HPDE6-E6E7 (cell line): ENCODE measurements at regions not wholly inside any gene's neighbourhood (a gene's known extent, or its start where the extent isn't known, plus 50 kb on each side); places are given as distances from the start of the nearest gene placed in this dataset.
"Not testable (repeated sequence)": the region's sequence is repeated elsewhere in the genome, so short reads cannot be mapped to it uniquely, and the experiment has no call there.

Experiments
- DNase-seq: peaks from one replicate; pipeline ENCODE4 v3.0.0; 2011; ENCODE audit warnings: missing footprints; ENCODE audit errors: extremely low spot score

DNA sequence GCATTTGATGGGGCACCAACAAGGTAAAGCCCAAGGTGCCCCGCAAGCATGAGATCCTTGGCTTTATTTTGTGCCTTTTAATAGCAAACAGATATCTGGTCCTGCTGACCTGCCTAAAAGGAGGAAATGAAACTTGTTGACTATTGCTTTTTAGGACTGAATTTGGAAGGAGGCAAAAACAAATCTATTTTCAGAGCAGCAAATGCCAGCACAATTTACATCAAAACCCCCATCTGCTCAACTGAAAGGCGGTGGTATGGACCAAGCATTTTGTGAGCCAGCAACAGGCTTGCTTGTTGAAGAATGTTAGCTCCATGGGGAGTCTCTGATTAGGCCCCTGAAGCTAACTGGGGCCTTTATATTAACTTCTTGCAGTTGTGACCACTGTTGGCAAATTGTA is 192.6 kb upstream of the E2F8 start:
- no peak for DNase-seq

DNA sequence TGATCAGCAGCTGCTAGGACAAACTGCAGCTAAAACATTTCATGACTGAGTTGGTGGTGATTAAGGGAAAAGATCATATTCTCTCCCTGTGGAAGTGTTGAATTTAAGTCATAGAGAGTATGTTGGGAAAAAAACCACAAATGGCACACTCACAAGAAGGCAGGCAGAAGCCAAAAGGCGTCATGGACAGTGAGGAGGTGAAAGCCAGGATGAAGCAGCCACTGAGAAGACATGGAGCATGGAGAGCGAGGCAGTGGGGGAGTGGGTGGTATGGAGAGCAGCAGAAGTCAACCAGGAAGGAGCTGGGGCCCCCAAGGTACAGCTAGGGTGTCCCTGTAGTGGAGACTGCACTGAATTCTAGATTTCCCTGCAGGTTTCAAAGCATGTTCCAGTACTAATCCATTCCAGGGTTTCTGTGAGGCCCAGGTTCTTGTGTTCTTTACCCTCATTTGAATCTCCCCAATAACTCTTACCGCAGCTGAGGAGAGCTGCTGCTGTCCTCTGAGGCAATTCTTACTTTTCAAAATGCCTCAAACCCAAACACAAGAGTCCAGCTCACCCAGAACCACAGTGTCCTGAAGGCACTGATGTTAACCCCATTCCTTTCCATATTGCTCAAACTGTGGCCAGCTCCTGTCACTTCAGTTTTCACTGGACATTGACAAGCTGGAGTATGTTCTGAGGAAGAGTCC is 191.8 kb upstream of the E2F8 start:
- no peak for DNase-seq

DNA sequence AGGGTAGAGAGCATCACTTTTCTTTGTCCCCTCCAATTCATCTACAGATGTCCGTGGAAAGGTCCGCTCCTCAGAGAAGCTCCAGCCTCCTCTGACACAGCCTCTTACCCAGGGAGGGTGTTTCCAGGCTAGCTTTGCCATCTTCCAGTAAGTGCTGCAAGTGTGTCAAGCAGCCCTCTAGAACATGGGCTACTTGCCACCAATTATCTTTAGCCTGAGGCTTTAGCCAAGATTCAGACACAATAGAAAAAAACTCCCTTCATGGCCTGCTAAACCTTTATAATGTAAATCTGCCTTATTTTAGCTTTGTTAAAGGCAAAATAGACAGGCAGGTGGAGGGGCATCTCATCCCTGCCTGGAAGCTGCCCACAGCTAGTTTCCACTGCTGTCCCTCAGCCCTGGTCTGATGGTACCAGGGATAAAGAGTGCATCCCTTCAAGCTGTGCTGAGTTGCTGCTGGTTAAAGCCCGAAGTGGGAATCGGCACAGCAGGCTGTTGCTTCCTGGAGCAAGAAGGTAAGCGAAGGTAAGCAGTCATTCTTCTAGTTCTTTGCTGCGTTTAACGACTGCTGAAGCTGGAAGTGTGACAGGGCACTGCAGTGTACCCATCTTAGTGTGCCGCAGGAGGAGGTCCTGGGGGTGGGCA is 190.1 kb upstream of the E2F8 start:
- DNase-seq = no peak

GRCh38 chr11:19430346-19430745 is 189.6 kb upstream of the E2F8 start:
- no peak for DNase-seq

DNA sequence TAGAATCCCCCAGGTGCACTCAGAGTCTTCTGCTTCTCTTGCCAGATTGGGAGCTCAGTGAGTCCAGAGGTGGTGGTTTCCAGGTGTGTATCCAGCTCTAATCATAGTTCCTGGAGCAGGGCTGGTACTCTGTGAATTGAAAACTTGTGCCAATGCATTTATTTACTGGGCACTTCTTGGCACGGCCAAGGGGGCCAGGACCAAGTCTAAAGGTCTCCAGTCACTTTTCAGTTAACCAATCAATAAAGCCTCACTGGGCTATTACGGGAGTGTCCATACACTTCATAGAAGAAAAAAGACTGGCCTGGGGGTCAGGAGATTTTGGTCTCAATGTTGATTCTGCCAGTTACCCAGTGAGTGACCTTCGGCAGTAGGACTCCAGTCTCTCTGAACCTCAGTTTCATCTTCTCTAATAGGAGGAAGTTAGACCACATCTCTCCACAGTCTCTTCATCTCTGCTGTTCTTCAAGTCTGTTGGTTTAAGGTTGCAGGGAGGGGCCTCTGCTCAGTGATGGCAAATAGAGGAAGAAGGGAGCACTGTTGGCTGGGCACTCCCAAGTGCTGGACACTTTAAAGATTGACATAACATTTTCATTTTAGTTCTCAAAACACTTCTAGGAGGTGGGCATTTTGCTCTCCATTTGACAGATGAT is 188.5 kb upstream of the E2F8 start:
- DNase-seq = no peak

- no peak for DNase-seq
Observed at GRCh38 chr11:19428206-19429002, 187.7 kb upstream of the E2F8 start.

- DNase-seq = no peak
Observed at GRCh38 chr11:19426756-19427403, 186.1 kb upstream of the E2F8 start.

DNA sequence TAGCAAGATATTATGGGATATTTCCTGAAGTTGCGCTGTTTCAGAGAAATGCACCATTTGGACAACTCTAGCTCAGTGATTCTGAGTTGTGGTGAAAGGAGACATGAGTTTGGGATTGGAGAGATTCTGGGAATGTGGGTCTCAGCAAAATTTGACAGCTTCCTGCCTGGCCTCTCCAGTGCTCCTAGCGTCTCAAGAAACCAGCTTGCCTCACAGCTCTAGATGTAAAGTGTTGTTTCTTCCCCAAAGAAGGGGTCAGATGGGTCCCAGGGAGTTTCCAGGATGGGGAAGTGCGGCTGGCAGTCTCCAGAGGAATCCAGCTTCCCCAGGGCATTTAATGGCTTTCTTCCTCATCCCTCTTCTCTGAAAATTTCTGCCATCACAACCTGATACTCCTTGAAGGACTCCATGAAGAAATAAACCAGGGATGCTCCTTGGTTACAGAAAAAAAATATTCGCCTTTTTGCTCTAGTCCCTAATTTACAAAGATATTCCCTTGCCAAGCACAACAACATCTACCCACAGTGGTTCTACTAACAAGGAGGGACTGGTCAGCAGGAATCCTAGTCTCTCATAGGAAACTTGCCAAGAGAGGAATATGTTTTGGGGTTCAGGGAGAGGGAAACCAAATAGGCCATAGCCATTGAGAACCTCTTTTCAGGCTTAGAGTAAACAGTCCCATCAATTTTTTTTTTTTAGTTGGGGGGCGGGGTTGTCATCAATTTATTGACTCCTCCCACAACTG is 185.4 kb upstream of the E2F8 start:
- DNase-seq = no peak

- DNase-seq = no peak
Observed at GRCh38 chr11:19422276-19422675, 181.5 kb upstream of the E2F8 start.

DNA sequence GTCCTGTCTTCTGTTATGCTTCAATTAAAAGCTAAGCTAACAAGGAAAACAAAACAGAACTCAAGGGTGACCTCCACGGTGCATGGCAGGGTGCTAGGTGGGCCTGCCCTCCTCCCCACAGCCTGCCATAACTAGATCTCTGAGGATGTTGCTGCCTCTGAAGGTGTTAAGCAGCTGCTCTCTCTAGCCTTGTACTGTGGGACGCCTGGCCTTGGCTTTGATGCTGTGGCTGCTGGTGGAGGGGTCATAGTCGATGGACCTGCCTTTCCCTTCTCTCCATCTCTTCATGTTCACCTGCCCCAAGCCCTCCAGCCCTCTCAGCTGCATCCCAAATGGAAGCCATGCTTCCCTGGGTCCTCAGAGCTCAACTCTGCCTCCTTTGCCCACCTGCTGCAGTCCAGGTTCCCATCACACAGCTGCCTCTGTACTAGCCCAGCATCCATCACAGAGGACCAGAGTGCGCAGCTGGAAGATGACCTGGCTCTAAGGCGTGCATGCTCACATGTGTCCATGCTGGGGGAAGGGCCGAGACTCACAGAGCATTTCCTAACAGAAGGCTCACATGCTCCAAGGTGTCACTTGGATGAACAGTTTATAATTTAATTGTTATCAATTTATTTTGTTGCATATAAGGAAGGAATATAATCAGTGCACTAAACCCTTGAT is 180.3 kb upstream of the E2F8 start:
- DNase-seq = no peak

GRCh38 chr11:19419808-19420207 is 179.1 kb upstream of the E2F8 start:
- peak; percentile 57 for DNase-seq

DNA sequence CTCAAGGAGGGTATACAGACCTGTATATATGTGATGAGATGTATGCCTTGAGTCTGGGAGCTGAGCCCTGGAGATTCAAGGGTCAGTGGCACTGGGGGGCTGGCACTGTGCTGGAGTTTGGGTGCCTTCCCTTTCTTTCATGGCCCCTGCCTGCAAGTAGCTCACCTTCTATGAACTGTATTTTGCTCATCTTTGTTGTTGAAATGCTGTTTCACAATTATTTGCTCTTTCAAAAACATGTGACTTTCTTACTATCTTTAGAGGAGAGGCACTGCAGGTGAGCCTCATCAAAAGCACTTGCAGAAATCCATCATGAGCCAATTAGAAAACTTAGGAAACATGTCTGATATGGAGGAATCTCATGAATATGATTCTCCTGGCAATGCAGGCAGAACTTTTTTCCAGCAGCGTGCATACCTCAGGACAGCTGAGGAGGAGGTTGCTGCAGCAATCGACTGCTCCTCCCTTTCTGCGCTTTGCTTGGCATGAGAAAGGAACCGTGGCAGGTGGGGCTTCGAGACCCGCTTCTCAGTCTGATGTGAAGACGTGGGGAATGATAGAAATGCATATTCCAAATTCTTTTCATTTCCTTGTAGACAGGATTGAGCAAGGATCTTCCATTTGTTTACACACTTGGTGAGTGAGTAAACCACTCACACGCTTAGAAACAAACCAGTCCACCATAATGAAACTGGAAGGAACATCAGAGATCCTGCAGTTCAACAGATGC is 178.4 kb upstream of the E2F8 start:
- DNase-seq = no peak

GRCh38 chr11:19418221-19418620 is 177.5 kb upstream of the E2F8 start:
- DNase-seq = no peak

- not testable (repeated sequence) for DNase-seq
Observed at GRCh38 chr11:19412070-19412469, 171.3 kb upstream of the E2F8 start.

DNA sequence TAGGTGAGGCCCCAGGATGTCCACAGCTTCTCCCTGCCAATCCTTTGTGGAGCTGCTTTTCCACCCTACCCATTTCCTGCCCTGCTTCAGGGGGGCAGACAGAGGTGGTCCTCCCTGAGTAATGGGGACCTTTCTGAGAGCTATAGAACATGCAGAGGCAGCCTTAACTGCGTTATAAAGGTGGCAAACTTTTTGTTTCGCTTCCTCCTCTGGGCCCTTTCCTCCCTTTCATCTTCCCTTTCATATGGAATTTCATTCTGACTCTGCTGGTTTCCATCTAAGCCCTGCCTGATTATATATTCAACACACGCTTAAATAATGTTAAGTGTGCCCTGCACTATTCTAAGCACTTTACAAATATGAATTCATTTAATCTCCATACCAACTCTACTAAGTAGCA is 169.3 kb upstream of the E2F8 start:
- DNase-seq = no peak

DNA sequence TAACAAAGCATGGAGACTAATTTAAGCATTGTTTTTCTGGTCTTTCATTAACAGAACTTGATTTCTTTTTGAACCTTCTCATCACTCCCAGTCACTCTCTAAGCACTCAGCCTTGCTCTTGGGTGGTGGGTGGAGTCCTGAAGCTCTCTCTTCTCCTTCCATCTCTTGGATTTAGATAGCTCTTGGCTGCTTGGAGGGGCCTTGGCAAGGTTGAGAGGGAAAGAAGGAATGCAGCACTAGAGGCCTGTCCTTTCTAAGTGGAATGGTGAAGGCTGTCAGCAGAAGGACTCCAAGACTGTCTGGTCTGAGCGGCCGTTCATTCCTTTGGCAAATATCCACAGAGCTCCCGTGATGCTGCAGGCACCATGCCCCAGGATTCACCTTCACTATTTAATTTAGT is 168.6 kb upstream of the E2F8 start:
- DNase-seq = no peak

DNA sequence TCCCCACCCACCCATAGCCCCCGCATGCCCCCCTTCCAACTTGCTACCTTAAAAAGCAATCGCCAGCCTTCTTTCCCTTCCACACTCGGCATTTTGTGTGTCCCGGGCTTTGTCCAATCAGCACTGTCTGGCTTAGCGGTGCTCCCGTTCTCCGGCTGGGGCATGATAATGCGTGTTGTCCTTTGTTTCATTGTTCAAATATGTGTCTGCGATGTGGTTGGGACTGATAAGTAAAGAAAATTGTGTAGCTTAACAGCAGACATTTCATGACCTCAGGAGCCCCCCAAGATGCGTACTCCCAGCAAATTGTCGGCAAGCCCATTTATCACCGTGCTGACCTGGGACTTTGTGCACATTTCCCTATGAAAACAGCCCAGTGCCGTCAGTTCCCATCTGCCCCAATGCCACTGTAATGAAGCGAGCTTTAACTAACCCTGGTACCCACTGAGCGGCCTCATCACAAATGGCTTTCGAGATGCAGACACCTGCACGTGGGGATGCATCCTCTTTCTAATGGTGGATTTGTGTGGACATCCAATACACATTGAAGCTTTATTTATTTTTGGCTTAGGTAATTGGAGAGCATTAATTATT is 167.0 kb upstream of the E2F8 start:
- DNase-seq = no peak

- no peak for DNase-seq
Observed at GRCh38 chr11:19405966-19406365, 165.2 kb upstream of the E2F8 start.

DNA sequence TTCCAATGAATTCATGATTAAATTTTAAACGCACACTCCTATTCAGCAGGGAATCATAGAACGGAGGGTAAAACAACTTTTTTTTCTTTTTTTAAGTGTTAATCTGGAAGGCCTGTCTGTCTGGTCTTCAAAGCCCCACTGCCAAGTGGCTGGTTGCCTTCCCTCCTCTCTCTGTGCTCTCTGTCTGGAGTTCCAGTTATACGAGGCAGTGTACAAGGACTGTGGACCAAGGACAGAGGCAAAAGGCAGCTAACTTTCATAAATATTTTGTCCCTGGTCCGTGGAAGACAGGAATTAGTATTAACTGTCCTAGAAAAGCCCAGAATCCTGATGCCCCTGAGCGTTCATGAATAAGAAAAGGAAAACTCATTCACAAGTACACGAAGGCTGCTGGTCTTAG is 164.0 kb upstream of the E2F8 start:
- DNase-seq = no peak
